Tibial nerve (tissue), 3 donors: ENCODE measurements at regions not wholly inside any gene's neighbourhood (a gene's known extent, or its start where the extent isn't known, plus 50 kb on each side); places are given as distances from the start of the nearest gene placed in this dataset.

Source experiments
- POLR2A ChIP-seq, 2 donors: fragments of 450-650 bp; IDR thresholded peaks; one replicate each; pipeline ENCODE4 v1.6.1; 2017; ENCODE audit warnings: antibody characterized with exemption in 2 of 2, mild to moderate bottlenecking in 2 of 2, moderate library complexity in 2 of 2
- TF ChIP-seq, protein P1 (sequence below), 5 experiments: fragments of 200-600 bp in 3 of 5; fragments of 450-650 bp in 2 of 5; sonication (generic) in 3 of 5; IDR thresholded peaks; one replicate each; pipeline ENCODE4 v1.5.1; 2016 to 2019; ENCODE audit warnings: antibody characterized with exemption in 5 of 5, mild to moderate bottlenecking in 3 of 5, moderate library complexity in 2 of 5

DNA sequence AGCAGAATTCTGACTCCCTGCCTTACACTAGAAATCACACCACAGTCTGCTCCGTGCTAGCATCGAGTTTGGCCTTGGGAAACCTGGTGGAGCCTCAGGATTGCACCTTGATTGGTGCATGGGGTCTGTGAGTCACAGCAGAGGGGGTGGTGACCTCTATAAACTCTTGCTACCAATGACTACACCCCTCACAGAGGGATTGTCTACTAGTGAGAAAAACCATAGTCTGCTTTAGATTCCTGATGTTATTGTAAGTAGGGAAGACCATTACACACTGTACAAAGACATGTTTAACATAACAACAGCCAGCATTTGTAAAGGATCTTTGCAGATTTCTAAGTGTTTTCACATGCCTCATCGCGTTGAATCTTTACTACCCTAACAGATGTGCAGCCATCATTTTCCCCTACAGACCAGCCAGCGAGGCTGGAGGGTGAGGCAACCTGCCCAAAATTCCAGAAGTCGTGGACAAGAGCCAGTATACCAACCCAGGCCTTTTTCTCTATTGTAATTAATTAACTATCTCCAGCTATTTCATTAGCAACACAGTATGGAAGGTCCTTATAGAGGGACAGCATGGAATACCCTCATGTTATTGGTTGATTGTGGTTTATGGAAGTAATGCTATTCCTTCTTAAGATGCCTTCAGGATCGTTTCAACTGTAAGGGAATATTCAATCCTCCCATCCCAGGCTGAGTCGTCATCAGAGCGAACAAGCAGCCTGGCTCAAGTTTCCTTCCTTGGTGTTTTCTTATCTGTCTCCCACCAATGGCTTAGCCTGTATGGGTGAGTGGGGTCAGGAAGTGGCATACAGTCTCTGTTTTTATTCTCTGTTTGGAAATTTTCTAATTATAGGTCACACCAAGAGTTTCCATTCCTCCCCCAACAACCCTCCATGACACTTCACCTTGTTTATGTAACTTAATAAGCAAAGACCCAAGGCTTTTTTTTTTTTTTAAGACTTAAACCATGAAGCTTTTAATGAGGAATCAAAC is 55.9 kb upstream of the KDR start:
- TF ChIP-seq, protein P1, sequence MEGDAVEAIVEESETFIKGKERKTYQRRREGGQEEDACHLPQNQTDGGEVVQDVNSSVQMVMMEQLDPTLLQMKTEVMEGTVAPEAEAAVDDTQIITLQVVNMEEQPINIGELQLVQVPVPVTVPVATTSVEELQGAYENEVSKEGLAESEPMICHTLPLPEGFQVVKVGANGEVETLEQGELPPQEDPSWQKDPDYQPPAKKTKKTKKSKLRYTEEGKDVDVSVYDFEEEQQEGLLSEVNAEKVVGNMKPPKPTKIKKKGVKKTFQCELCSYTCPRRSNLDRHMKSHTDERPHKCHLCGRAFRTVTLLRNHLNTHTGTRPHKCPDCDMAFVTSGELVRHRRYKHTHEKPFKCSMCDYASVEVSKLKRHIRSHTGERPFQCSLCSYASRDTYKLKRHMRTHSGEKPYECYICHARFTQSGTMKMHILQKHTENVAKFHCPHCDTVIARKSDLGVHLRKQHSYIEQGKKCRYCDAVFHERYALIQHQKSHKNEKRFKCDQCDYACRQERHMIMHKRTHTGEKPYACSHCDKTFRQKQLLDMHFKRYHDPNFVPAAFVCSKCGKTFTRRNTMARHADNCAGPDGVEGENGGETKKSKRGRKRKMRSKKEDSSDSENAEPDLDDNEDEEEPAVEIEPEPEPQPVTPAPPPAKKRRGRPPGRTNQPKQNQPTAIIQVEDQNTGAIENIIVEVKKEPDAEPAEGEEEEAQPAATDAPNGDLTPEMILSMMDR (IDR thresholded peaks at IDR 0.05), result no peak
- no peak for TF ChIP-seq POLR2A (IDR thresholded peaks at IDR 0.05)
